ENCODE measurements at regions not wholly inside any gene's neighbourhood (a gene's known extent, or its start where the extent isn't known, plus 50 kb on each side); places are given as distances from the start of the nearest gene placed in this dataset.
A peak's percentile ranks its signal among the peaks of the same experiment; 100 is the strongest.

GRCh38 chr9:90552317-90552716, 90.3 kb downstream of the DIRAS2 start:
- ChIA-PET POLR2A (no interaction called here), SMC1A (ENCODE audit: uncharacterized antibody, unreplicated experiment) (no interaction called here), CTCF (no interaction called here), RAD21 (ENCODE audit: unreplicated experiment) (no interaction called here)
- H3K4me1 ChIP-seq (ENCODE audit: control insufficient read depth, insufficient read depth, low read length), result peaks cover 4% of the 10 kb centered on the region
- no peak for FAIRE-seq
- no peak for TF ChIP-seq SREBF1 (IDR thresholded peaks at IDR 0.05; ENCODE audit: low read length)
- no peaks in the 10 kb centered on the region for H3K36me3 ChIP-seq (ENCODE audit: control insufficient read depth in 2 of 2, insufficient read depth in 2 of 2, low read length in 1 of 2)
- H3K79me2 ChIP-seq (ENCODE audit: control insufficient read depth, insufficient read depth, low read length), result no peaks in the 10 kb centered on the region
- BruUV-seq (replicated peaks), result no TSS peak
- no peak overlapping the region for H3K27ac ChIP-seq (ENCODE audit: control insufficient read depth, insufficient read depth)
- H3K9me3 ChIP-seq (replicated peaks; ENCODE audit: control insufficient read depth, insufficient read depth, low read length), result no peaks in the 10 kb centered on the region; the same call in 2 of the 3 replicates
- 0% methylated on average over 1 of the region's 1 CpG for WGBS (ENCODE audit: insufficient coverage, insufficient replicate concordance, low lambda C conversion rate, missing lambda C conversion rate)
- H3K27me3 ChIP-seq (replicated peaks in 1 of 2; ENCODE audit: control insufficient read depth in 2 of 2, insufficient read depth in 2 of 2, low read length in 1 of 2), result no peaks in the 10 kb centered on the region
- H3K4me2 ChIP-seq (ENCODE audit: control insufficient read depth, insufficient read depth), result peak overlapping the region; percentile 35; the same call in 1 of the 2 replicates
- DNase-seq (ENCODE audit: low read depth, low spot score), result no peak
- ATAC-seq, result peak; percentile 38; the same call in 1 of the 3 replicates
- no peak overlapping the region for H3K4me3 ChIP-seq
- H2AFZ ChIP-seq (ENCODE audit: control insufficient read depth, low read depth, low read length), result peak overlapping the region; percentile 50
- in situ Hi-C loops (cut with MboI) (no loop called here), intact Hi-C loops (cut with micrococcal nuclease; ENCODE audit: unreplicated experiment) (no loop called here)
- H4K20me1 ChIP-seq (ENCODE audit: control insufficient read depth, insufficient read depth), result no peaks in the 10 kb centered on the region
- H3K9ac ChIP-seq (ENCODE audit: control insufficient read depth, insufficient read depth, low read length), result no peak overlapping the region

GRCh38 chr9:90555351-90556057, 87.1 kb downstream of the DIRAS2 start:
- ChIA-PET POLR2A (no interaction called here), CTCF (no interaction called here), SMC1A (ENCODE audit: uncharacterized antibody, unreplicated experiment) (no interaction called here), RAD21 (ENCODE audit: unreplicated experiment) (no interaction called here)
- no peaks in the 10 kb centered on the region for H3K79me2 ChIP-seq (ENCODE audit: control insufficient read depth, insufficient read depth, low read length)
- H3K27ac ChIP-seq (ENCODE audit: control insufficient read depth, insufficient read depth), result no peak overlapping the region
- no peak for TF ChIP-seq RBBP5 (conservative IDR thresholded peaks at IDR 0.05)
- TF ChIP-seq SIN3A (IDR thresholded peaks at IDR 0.05; ENCODE audit: low read depth, low read length), result no peak
- no peak for TF ChIP-seq YY1 (IDR thresholded peaks at IDR 0.05; ENCODE audit: low read depth, low read length)
- no peak for TF ChIP-seq MTA3 (IDR thresholded peaks at IDR 0.05; ENCODE audit: borderline replicate concordance, low read length)
- no peak for TF ChIP-seq POLR2AphosphoS5 (IDR thresholded peaks at IDR 0.05; ENCODE audit: low read length)
- TF ChIP-seq NRF1 (conservative IDR thresholded peaks at IDR 0.05; ENCODE audit: low read depth, low read length), result no peak
- TF ChIP-seq ZBED1 (IDR thresholded peaks at IDR 0.05; ENCODE audit: borderline replicate concordance), result no peak
- no peak for TF ChIP-seq E2F4 (IDR thresholded peaks at IDR 0.05; ENCODE audit: low read depth, low read length)
- no peak for TF ChIP-seq DPF2 (IDR thresholded peaks at IDR 0.05)
- no peak for TF ChIP-seq YBX1 (IDR thresholded peaks at IDR 0.05)
- no peak for TF ChIP-seq ZBTB40 (IDR thresholded peaks at IDR 0.05; ENCODE audit: borderline replicate concordance)
- no peak for TF ChIP-seq IKZF1 (conservative IDR thresholded peaks at IDR 0.05)
- 48% methylated on average over 7 of the region's 7 CpGs for WGBS (ENCODE audit: insufficient coverage, insufficient replicate concordance, low lambda C conversion rate, missing lambda C conversion rate)
- no peak for ATAC-seq
- BruUV-seq (replicated peaks), result no TSS peak
- H3K27me3 ChIP-seq (replicated peaks in 1 of 2; ENCODE audit: control insufficient read depth in 2 of 2, insufficient read depth in 2 of 2, low read length in 1 of 2), result no peaks in the 10 kb centered on the region
- no peak for FAIRE-seq
- no peaks in the 10 kb centered on the region for H3K9me3 ChIP-seq (replicated peaks; ENCODE audit: control insufficient read depth, insufficient read depth, low read length)
- H2AFZ ChIP-seq (ENCODE audit: control insufficient read depth, low read depth, low read length), result no peak overlapping the region
- no peak overlapping the region for H3K4me3 ChIP-seq
- H3K9ac ChIP-seq (ENCODE audit: control insufficient read depth, insufficient read depth, low read length), result no peak overlapping the region
- no peaks in the 10 kb centered on the region for H4K20me1 ChIP-seq (ENCODE audit: control insufficient read depth, insufficient read depth)
- DNase-seq (ENCODE audit: low read depth, low spot score), result no peak
- H3K4me2 ChIP-seq (ENCODE audit: control insufficient read depth, insufficient read depth), result no peak overlapping the region
- in situ Hi-C loops (cut with MboI) (no loop called here), intact Hi-C loops (cut with micrococcal nuclease; ENCODE audit: unreplicated experiment) (no loop called here)
- peaks cover 4% of the 10 kb centered on the region for H3K4me1 ChIP-seq (ENCODE audit: control insufficient read depth, insufficient read depth, low read length)
- H3K36me3 ChIP-seq (ENCODE audit: control insufficient read depth in 2 of 2, insufficient read depth in 2 of 2, low read length in 1 of 2), result no peaks in the 10 kb centered on the region
